Stimulated activated naive CD8-positive, alpha-beta T cell treated with anti-CD3 and anti-CD28 coated beads, Interleukin-15, Interleukin-2, amounts not matched to agents 100 U/mL and 50 U/mL, for 24 hours (primary cell): ENCODE measurements at regions not wholly inside any gene's neighbourhood (a gene's known extent, or its start where the extent isn't known, plus 50 kb on each side); places are given as distances from the start of the nearest gene placed in this dataset.
"Not testable (repeated sequence)": the region's sequence is repeated elsewhere in the genome, so short reads cannot be mapped to it uniquely, and the experiment has no call there.

Experiments
- ATAC-seq: fragments of 150-1000 bp; cut with Tn5 transposase; one replicate; pipeline ENCODE4 v1.10.0; 2021
- DNase-seq: peaks from one replicate; pipeline ENCODE4 v3.0.0; 2021

DNA sequence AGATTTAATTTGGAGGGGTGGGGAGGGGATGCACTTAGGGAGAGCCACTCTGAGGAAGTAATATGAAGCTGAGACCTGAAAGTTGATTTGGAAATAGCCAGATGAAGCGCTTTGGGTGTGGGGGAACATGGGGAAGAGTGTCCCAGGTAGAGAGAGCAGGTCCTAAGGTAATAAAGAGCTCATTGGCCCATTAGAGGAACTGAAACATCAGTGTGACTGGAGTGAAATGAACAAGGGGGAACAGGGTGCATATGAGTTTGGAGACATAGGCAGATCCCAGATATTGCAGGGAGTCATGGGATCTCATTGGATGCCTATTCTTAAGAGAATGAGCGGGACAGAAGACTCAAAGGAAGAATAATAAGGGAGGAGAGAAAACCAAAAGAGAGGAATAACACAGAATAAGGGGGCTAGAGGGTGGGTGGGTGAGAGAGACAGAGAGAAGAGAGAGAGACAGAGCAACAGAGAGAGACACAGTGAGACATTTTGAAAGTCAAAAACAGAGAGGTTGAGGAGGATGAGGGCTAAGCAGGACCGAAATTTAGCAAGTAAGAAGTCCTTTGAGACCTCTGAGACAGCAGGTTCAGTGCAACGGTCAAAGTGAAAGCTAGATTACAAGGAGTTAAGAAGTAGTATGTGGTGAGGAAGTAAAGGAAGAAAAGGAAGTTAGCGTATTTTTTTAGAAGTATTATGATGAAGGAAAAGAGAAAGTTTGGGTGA lies 54.1 kb upstream of the NOTCH2NLA start:
- ATAC-seq = peak; percentile 64
- not testable (repeated sequence) for DNase-seq

GRCh38 chr1:146281522-146281921 lies 52.7 kb upstream of the NOTCH2NLA start:
- not testable (repeated sequence) for DNase-seq, ATAC-seq

- not testable (repeated sequence) for ATAC-seq, DNase-seq
Observed at GRCh38 chr1:146278758-146279157, 49.9 kb upstream of the NOTCH2NLA start.
